ENCODE measurements at regions not wholly inside any gene's neighbourhood (a gene's known extent, or its start where the extent isn't known, plus 50 kb on each side); places are given as distances from the start of the nearest gene placed in this dataset.

DNA sequence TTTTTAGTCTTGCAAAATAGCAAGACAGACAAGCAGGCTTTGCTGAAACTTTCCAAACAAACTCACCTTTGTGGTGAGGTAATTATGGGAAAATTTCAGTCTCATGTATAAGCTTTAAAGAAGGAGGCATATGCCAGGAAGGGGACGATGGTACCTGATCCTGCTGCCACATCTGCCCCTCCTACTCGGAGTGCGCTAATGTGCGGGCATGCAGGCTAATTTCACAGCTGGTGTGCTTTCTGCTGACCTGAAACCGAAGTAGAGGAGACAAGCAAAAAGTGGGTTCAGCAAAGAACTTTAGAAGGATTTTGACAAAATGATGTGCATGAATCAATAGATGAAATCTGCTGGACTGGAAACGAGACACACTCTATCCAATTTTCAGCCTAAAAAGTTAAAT, 117.1 kb upstream of the IRX4 start:
- TF ChIP-seq, protein P1, sequence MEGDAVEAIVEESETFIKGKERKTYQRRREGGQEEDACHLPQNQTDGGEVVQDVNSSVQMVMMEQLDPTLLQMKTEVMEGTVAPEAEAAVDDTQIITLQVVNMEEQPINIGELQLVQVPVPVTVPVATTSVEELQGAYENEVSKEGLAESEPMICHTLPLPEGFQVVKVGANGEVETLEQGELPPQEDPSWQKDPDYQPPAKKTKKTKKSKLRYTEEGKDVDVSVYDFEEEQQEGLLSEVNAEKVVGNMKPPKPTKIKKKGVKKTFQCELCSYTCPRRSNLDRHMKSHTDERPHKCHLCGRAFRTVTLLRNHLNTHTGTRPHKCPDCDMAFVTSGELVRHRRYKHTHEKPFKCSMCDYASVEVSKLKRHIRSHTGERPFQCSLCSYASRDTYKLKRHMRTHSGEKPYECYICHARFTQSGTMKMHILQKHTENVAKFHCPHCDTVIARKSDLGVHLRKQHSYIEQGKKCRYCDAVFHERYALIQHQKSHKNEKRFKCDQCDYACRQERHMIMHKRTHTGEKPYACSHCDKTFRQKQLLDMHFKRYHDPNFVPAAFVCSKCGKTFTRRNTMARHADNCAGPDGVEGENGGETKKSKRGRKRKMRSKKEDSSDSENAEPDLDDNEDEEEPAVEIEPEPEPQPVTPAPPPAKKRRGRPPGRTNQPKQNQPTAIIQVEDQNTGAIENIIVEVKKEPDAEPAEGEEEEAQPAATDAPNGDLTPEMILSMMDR (IDR thresholded peaks at IDR 0.05; ENCODE audit: control extremely low read depth in 1 of 3, insufficient read depth in 1 of 3, low read depth in 1 of 3, low read length in 3 of 3) = no peak
- TF ChIP-seq HDAC2 (IDR thresholded peaks at IDR 0.05; ENCODE audit: borderline replicate concordance in 1 of 2, low read depth in 2 of 2, low read length in 2 of 2) (no peak), RXRA (IDR thresholded peaks at IDR 0.05; ENCODE audit: insufficient read depth, low read depth, low read length) (no peak), TCF12 (IDR thresholded peaks at IDR 0.05; ENCODE audit: low read depth, low read length) (no peak), JUND (IDR thresholded peaks at IDR 0.05; ENCODE audit: low read length) (no peak), RBBP5 (IDR thresholded peaks at IDR 0.05; ENCODE audit: borderline replicate concordance, low read depth, low read length) (no peak), EP300 (IDR thresholded peaks at IDR 0.05; ENCODE audit: borderline replicate concordance in 1 of 2, low read depth in 2 of 2, low read length in 2 of 2) (no peak), ZNF274 (IDR thresholded peaks at IDR 0.05; ENCODE audit: borderline replicate concordance, extremely low read depth, low read length) (no peak), POLR2AphosphoS5 (IDR thresholded peaks at IDR 0.05; ENCODE audit: low read depth, low read length) (no peak), EZH2 (IDR thresholded peaks at IDR 0.05; ENCODE audit: low read depth, low read length, severe bottlenecking) (no peak), SIRT6 (IDR thresholded peaks at IDR 0.05; ENCODE audit: low read length) (no peak), CTBP2 (IDR thresholded peaks at IDR 0.05; ENCODE audit: borderline replicate concordance, insufficient read depth, insufficient read length, low read length) (no peak), TAF1 (IDR thresholded peaks at IDR 0.05; ENCODE audit: low read depth, low read length) (no peak)
- TF ChIP-seq, protein P2, sequence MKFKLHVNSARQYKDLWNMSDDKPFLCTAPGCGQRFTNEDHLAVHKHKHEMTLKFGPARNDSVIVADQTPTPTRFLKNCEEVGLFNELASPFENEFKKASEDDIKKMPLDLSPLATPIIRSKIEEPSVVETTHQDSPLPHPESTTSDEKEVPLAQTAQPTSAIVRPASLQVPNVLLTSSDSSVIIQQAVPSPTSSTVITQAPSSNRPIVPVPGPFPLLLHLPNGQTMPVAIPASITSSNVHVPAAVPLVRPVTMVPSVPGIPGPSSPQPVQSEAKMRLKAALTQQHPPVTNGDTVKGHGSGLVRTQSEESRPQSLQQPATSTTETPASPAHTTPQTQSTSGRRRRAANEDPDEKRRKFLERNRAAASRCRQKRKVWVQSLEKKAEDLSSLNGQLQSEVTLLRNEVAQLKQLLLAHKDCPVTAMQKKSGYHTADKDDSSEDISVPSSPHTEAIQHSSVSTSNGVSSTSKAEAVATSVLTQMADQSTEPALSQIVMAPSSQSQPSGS (IDR thresholded peaks at IDR 0.05; ENCODE audit: low read length) = no peak

Data from H1 (cell line).